Suprapubic skin (tissue), 3 donors: ENCODE measurements at regions not wholly inside any gene's neighbourhood (a gene's known extent, or its start where the extent isn't known, plus 50 kb on each side); places are given as distances from the start of the nearest gene placed in this dataset.

Experiments used
- EP300 ChIP-seq: sonication (generic); formaldehyde crosslinking; IDR thresholded peaks from one replicate; pipeline ENCODE4 v1.6.1; 2017; ENCODE audit warnings: antibody characterized with exemption
- POLR2A ChIP-seq, 2 donors: fragments of 450-650 bp; IDR thresholded peaks; one replicate each; pipeline ENCODE4 v1.6.1; 2017; ENCODE audit warnings: antibody characterized with exemption in 2 of 2, mild to moderate bottlenecking in 2 of 2, moderate library complexity in 2 of 2
- TF ChIP-seq, protein P1 (sequence below), 2 donors: fragments of 200-600 bp in 1 of 2; fragments of 450-650 bp in 1 of 2; sonication (generic) in 1 of 2; IDR thresholded peaks; one replicate each; pipeline ENCODE4 v1.5.1; 2016 to 2019; ENCODE audit warnings: antibody characterized with exemption in 2 of 2, mild to moderate bottlenecking in 1 of 2, moderate library complexity in 1 of 2

- TF ChIP-seq, protein P1, sequence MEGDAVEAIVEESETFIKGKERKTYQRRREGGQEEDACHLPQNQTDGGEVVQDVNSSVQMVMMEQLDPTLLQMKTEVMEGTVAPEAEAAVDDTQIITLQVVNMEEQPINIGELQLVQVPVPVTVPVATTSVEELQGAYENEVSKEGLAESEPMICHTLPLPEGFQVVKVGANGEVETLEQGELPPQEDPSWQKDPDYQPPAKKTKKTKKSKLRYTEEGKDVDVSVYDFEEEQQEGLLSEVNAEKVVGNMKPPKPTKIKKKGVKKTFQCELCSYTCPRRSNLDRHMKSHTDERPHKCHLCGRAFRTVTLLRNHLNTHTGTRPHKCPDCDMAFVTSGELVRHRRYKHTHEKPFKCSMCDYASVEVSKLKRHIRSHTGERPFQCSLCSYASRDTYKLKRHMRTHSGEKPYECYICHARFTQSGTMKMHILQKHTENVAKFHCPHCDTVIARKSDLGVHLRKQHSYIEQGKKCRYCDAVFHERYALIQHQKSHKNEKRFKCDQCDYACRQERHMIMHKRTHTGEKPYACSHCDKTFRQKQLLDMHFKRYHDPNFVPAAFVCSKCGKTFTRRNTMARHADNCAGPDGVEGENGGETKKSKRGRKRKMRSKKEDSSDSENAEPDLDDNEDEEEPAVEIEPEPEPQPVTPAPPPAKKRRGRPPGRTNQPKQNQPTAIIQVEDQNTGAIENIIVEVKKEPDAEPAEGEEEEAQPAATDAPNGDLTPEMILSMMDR (IDR thresholded peaks at IDR 0.05) = no peak
- TF ChIP-seq POLR2A (IDR thresholded peaks at IDR 0.05) = no peak
- no peak for TF ChIP-seq EP300
These were observed 115.3 kb upstream of the PLEKHA5 start for GRCh38 chr12:19014240-19014639.
